ENCODE measurements at regions not wholly inside any gene's neighbourhood (a gene's known extent, or its start where the extent isn't known, plus 50 kb on each side); places are given as distances from the start of the nearest gene placed in this dataset.

DNA sequence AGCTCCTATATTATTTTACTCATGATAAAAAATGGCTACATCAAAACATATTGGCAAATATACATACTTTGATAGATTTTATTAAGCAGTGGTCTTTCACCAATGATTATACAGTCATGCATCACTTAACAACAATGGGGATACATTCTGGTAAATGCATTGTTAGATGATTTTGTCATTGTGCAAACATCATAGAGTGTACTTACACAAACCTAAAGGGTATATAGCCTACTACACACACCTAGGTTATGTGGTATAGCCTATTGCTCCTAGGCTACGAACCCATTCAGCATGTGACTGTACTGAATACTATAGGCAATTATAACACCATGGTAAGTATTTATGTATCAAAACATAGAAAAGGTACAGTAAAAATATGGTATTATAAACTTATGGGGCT, 98.9 kb upstream of the IL6 start:
- no peaks in the 10 kb centered on the region for H3K27me3 ChIP-seq (replicated peaks; ENCODE audit: insufficient read depth)
- peaks cover 13 to 26% of the 10 kb centered on the region in 2 donors for H3K4me1 ChIP-seq (ENCODE audit: control insufficient read depth in 1 of 2, low read depth in 2 of 2)
- no peaks in the 10 kb centered on the region for H3K36me3 ChIP-seq
- TF ChIP-seq, protein P1, sequence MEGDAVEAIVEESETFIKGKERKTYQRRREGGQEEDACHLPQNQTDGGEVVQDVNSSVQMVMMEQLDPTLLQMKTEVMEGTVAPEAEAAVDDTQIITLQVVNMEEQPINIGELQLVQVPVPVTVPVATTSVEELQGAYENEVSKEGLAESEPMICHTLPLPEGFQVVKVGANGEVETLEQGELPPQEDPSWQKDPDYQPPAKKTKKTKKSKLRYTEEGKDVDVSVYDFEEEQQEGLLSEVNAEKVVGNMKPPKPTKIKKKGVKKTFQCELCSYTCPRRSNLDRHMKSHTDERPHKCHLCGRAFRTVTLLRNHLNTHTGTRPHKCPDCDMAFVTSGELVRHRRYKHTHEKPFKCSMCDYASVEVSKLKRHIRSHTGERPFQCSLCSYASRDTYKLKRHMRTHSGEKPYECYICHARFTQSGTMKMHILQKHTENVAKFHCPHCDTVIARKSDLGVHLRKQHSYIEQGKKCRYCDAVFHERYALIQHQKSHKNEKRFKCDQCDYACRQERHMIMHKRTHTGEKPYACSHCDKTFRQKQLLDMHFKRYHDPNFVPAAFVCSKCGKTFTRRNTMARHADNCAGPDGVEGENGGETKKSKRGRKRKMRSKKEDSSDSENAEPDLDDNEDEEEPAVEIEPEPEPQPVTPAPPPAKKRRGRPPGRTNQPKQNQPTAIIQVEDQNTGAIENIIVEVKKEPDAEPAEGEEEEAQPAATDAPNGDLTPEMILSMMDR (IDR thresholded peaks at IDR 0.05) = no peak
- DNase-seq (ENCODE audit: low spot score) (no peak), ATAC-seq (ENCODE audit: insufficient number of reproducible peaks, low FRiP score, low read depth) (no peak)
- H3K27ac ChIP-seq = no peak overlapping the region
- no peaks in the 10 kb centered on the region for H3K9me3 ChIP-seq
- H3K4me3 ChIP-seq = no peak overlapping the region

DNA sequence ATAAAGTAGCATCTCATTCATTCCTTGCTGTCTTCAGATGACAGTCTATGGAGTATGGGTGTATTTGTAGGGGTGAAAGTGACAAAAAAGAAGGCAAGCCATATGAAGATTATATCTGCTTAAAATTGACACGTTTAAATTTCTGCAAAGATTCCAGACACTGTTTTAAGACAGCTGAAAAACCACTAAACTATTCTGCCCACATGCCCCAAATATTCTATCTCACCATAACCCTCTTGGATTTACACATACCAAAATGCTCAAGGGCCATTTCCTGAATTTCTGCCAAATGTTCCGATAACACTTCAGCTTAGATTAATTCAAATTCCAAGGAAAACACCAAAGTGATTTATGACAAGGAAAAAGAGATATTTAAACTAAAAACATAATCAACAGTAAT, 99.9 kb upstream of the IL6 start:
- Histone ChIP-seq H3K27me3 (replicated peaks; ENCODE audit: insufficient read depth) (no peaks in the 10 kb centered on the region), H3K27ac (no peak overlapping the region), H3K36me3 (no peaks in the 10 kb centered on the region), H3K4me3 (no peak overlapping the region), H3K4me1 (ENCODE audit: control insufficient read depth in 1 of 2, low read depth in 2 of 2) (peaks cover 5 to 16% of the 10 kb centered on the region in 2 donors), H3K9me3 (no peaks in the 10 kb centered on the region)
- DNase-seq (ENCODE audit: low spot score) (no peak), ATAC-seq (ENCODE audit: insufficient number of reproducible peaks, low FRiP score, low read depth) (no peak)
- TF ChIP-seq, protein P1 (IDR thresholded peaks at IDR 0.05) = no peak

DNA sequence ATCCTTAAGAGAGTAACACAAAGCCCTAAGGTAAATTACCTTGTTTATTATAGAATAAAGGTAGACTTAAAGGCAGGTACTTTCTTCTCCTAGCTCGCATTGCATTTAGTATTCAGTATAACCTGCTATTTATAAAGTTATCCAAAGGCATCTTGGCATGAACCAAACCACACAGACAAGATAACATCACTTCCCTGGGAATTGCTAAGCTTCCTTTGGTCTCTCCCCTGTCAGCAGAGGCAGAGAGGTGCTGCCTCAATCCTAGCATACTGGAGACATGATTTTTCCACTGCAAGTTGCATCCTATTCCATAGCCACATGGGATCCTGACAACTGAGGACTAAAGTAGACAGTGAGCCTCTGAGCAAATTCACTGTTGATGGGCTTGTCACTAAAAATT, 101.7 kb upstream of the IL6 start:
- ATAC-seq (ENCODE audit: insufficient number of reproducible peaks, low FRiP score, low read depth) = no peak
- TF ChIP-seq, protein P1 (IDR thresholded peaks at IDR 0.05) = no peak
- H3K4me1 ChIP-seq (ENCODE audit: control insufficient read depth in 1 of 2, low read depth in 2 of 2) = peaks cover 4 to 7% of the 10 kb centered on the region in 2 donors
- no peak overlapping the region for H3K4me3 ChIP-seq
- H3K27ac ChIP-seq = no peak overlapping the region
- no peak for DNase-seq (ENCODE audit: low spot score)
- no peaks in the 10 kb centered on the region for H3K36me3 ChIP-seq
- no peaks in the 10 kb centered on the region for H3K27me3 ChIP-seq (replicated peaks; ENCODE audit: insufficient read depth)
- H3K9me3 ChIP-seq = no peaks in the 10 kb centered on the region

DNA sequence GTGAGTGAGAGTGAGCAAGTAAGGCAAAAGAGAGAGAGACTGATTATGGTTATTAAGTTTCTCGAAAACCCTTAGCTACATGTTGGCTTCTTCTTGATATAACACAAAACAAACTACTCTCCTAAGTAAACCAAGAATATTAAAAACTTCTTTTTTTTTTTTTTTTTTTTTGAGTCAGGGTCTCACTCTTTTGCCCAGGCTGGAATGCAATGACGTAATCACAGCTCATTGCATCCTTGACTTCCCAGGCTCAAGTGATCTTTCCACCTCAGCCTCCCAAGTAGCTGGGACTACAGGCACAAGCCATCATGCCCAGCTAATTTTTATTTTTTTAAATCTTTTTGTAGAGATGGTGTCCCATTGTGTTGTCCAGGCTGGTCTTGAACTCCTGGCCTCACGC, 102.2 kb upstream of the IL6 start:
- no peak for ATAC-seq (ENCODE audit: insufficient number of reproducible peaks, low FRiP score, low read depth)
- TF ChIP-seq, protein P1 (IDR thresholded peaks at IDR 0.05) = no peak
- Histone ChIP-seq H3K4me1 (ENCODE audit: control insufficient read depth in 1 of 2, low read depth in 2 of 2) (peaks cover 4 to 7% of the 10 kb centered on the region in 2 donors), H3K9me3 (no peaks in the 10 kb centered on the region), H3K36me3 (no peaks in the 10 kb centered on the region), H3K27ac (no peak overlapping the region), H3K27me3 (replicated peaks; ENCODE audit: insufficient read depth) (no peaks in the 10 kb centered on the region), H3K4me3 (no peak overlapping the region)
- DNase-seq (ENCODE audit: low spot score) = no peak

DNA sequence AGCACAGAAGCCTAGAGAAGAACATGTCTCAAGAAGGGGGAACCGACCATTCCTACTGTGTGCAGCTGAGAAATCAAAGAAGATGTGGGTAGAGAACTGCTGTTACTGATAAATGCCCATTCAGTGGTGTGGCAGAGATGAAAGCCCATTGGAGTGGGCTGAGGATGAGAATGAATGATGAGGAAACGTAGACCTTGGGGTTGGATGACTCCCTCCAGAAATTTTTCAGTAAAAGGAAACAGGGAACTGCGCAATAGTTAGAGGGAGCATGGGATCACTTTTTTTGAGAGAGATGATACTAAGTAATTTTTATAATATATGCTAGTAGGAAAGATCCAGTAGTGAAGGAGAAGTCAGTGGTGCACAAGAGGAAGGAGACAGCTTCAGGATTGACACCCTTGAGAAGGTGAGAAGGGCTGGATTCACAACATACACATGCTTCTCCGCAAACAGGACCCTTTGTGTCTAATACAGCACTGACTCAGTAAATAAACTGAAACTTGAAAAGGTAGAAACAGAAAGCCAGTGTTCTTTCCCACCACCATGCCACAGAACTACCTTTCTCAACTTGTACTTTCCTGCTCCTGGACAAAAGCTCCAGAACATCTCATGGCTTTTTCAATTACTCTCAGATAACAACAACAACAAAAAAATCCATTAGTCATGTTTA, 104.7 kb upstream of the IL6 start:
- Histone ChIP-seq H3K4me3 (no peak overlapping the region), H3K9me3 (peaks cover 13% of the 10 kb centered on the region), H3K27ac (no peak overlapping the region), H3K4me1 (ENCODE audit: control insufficient read depth in 1 of 2, low read depth in 2 of 2) (peaks cover 2 to 7% of the 10 kb centered on the region in 2 donors), H3K27me3 (replicated peaks; ENCODE audit: insufficient read depth) (no peaks in the 10 kb centered on the region), H3K36me3 (no peaks in the 10 kb centered on the region)
- TF ChIP-seq, protein P1 (IDR thresholded peaks at IDR 0.05) = no peak
- ATAC-seq (ENCODE audit: insufficient number of reproducible peaks, low FRiP score, low read depth) = no peak
- no peak for DNase-seq (ENCODE audit: low spot score)

All from thoracic aorta (tissue), 2 donors.